GM18505 (cell line): ENCODE measurements at regions not wholly inside any gene's neighbourhood (a gene's known extent, or its start where the extent isn't known, plus 50 kb on each side); places are given as distances from the start of the nearest gene placed in this dataset.
"Not testable (repeated sequence)": the region's sequence is repeated elsewhere in the genome, so short reads cannot be mapped to it uniquely, and the experiment has no call there.

Source experiments
- ATAC-seq: cut with Tn5 transposase; IDR thresholded peaks from one replicate; pipeline ENCODE4 v1.9.1; 2021; ENCODE audit not compliant: unreplicated experiment
- POLR2A ChIP-seq: IDR thresholded peaks from 4 replicates; pipeline ENCODE4 v1.6.1; 2011; ENCODE audit warnings: borderline replicate concordance; ENCODE audit not compliant: insufficient read depth, insufficient read length; ENCODE audit errors: extremely low read depth

DNA sequence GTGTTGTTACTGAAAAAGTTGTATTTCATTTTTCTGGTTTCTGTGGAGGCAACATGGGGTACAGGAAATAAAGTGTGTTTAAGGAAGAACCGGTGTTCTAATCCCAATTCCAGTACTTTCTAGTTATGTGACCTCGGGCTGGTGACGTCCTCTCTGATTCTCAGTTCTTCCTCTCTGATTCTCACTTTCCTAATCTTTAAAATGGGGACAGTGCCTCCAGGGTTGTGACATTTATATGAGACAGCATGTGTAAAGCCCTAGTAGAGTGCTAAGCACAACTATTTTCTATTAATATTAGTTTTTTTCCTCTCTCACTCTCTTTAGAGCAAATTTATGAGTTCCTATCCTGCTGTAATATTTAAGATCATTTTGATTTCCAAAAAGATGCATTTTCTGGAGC, 50.9 kb upstream of the PTPDC1 start:
- no peak for TF ChIP-seq POLR2A
- ATAC-seq = no peak

DNA sequence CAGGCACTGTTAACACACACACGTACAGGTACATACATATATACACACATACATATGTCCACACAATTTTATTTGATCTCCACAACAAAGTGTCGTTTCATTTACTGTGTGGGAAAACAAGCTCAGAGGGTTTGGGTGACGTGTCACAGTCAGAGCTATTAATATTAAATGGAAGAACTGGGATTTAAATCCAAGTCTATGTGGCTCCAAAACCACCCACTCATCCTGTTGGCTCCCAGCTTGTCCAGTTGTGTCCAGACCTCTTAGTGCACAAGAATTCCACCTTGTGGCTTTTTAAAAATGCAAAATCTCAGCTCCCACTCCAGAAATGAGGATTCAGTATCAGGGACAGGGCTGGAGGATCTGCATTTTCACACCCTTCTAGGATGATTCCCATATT, 52.3 kb upstream of the PTPDC1 start:
- no peak for ATAC-seq
- no peak for TF ChIP-seq POLR2A

DNA sequence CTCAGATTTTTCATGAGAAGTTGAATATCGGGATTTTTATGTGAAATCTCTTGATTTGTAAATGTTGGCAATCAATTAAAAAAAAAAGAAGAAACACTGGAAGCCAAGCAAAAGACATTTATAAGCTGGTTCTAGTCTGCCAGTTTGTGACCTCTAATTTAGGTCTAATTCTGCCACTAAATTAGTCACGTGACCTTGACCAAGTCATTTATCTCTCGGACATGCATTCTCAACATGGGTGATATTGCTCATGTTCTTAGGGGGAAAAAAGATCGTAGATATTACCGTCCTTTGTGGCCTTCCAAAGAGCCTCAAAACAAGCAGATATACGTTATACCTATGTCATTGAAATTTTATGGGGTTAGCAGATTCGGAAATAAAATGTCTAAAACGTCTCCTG, 52.9 kb upstream of the PTPDC1 start:
- no peak for ATAC-seq
- no peak for TF ChIP-seq POLR2A

DNA sequence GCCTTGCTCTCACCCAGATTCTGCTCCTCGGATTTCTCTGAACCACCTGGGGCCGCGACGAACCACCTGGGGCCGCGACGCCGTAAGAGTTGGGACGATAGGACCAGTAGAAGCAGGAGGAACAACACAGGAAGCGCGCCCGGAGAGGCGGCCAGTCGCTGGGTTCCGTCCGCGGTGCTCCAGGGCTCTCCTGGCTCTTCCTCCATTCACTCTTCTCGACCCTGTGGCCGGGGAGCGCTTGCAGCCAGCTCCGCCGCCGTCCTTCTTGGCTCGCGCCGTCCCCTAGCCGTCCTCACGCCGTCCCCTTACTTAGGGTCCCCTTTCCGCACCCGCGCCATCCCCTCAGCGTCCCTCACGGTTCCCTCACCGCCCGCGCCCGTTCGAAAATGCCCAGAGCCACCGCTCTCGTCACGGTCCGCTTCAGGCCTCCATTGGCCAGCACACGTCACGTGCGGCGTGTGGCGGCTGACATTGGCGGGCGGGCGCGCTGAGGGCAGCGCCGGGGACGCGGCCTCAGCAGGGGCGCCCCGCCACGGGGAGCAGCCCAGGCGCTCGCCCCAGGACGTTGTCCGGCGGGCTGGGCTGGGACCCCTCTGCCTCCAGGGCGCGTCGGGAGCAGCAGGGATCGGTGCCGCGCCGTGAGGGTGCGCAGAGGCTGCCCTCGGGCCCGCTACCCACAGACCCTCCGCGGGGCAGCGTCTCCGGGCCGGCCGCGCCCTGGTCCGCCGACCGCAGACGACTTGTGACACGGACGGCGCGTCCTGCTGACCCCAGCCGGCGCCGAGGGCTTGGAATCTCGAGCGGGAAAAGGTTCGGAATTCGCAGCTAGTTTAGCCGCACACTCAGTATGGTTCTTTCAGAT, 53.7 kb upstream of the PTPDC1 start:
- peak; percentile 83 for TF ChIP-seq POLR2A
- peak; percentile 98 for ATAC-seq

DNA sequence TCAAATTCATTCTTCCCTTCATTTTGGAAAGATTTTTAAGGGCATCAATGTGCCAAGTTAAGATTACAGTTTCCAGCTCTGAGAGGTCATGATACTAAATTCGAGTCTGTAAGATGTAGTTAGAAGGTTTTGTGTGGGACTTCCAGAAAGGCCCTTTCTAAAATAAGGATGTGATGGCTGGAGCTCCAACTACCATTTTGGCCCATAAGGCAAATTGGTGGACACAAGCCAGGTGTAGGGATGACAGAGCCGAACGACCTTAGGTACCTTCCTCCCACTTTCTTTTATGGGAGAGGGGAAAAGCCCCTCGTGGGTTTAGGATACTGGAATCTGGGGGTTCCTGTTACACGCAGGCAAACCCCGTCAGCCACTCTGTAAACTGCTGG, 54.3 kb upstream of the PTPDC1 start:
- ATAC-seq = no peak
- TF ChIP-seq POLR2A = no peak

DNA sequence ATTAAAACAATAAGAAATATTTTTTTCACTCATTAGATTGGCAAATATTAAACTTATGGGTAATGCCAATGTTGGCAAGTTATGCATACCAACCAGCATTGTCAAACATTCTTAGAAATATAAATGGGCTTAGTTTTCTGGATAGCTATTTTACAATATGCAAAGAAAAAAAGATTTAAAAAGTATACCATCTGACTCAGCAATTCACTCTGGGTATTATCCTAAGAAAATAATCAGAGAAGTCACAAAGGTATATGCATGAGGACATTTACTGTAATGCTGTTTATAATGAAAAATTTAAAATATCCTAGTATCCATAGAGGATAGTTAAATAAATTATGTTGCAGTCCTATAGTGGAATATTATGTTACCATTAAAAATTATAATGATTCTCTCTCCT, 57.4 kb upstream of the PTPDC1 start:
- no peak for ATAC-seq
- no peak for TF ChIP-seq POLR2A

DNA sequence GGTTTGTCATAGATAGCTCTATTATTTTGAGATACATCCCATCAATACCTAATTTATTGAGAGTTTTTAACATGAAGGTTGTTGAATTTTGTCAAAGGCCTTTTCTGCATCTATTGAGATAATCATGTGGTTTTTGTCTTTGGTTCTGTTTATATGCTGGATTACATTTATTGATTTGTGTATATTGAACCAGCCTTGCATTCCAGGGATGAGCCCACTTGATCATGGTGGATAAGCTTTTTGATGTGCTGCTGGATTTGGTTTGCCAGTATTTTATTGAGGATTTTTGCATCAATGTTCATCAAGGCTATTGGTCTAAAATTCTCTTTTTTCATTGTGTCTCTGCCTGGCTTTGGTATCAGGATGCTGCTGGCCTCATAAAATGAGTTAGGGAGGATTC, 61.8 kb upstream of the PTPDC1 start:
- not testable (repeated sequence) for ATAC-seq

DNA sequence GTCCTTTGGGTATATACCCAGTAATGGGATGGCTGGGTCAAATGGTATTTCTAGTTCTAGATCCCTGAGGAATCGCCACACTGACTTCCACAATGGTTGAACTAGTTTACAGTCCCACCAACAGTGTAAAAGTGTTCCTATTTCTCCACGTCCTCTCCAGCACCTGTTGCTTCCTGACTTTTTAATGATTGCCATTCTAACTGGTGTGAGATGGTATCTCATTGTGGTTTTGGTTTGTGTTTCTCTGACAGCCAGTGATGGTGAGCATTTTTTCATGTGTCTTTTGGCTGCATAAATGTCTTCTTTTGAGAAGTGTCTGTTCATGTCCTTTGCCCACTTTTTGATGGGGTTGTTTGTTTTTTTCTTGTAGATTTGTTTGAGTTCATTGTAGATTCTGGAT, 63.4 kb upstream of the PTPDC1 start:
- not testable (repeated sequence) for ATAC-seq

DNA sequence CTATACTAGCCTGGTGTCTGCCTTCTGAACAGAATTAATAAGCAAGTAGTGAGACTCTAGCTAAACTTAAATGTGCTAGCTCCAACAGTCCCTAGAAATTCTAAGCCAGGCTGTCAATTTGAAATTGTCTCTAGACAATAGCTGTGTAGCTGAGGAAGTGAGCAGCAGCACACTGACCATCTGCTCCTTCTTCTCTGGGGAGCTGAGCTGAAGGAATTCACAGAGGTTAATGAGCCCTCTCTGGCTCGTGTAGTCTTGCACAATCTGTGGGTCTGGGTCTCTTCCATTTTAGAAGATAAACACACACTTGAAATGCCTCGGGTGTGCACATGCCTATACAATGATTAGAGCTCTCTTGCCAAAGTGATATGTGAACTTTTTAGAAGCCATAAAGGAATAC, 63.5 kb upstream of the BARX1 start:
- TF ChIP-seq POLR2A = no peak
- no peak for ATAC-seq

DNA sequence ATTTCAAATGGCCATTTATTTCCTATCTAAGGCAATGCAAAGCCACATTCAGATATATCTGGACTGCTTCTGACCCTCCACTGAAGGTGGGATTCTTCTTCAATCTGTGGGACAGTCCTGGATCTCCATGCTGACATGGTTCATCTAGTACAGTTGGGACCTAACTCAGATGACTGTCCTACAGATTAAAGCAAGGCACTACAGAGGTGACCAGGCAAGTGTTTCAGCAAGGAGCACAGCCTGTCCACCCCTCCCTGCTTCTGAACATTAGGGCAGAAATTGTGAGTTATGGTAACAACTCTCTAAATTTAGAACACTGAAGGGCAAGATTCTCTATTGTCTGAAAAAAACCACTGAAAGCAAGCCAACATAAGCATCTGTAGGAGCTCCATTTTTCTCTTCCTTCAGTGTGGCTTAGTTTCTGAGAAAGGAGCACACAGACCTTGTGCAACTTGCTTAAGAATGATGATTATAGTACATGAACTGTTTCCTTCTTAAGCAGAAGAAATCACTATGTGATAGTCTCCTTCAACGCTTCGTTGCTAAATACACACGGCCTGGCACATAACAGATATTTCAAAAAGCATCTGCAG, 62.9 kb upstream of the BARX1 start:
- TF ChIP-seq POLR2A = no peak
- no peak for ATAC-seq

DNA sequence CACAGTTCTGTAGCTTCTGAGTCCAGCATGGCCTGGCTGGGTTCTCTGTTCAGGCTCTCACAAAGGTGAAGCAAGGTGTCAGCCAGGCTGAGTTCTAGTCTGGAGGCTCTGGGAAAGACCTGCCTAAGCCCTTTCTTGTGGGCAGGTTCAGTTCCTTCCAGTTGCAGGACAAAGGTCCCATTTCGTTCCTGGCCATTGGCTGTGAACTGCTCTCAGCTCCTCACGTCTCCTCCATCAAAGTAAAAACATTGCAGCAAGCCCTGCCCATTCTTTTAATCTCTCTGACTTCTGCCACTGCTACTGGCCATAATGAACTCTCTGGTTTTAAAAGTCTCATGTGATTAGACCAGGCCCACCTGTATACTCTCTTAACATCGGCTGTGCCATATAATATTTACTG, 61.6 kb upstream of the BARX1 start:
- TF ChIP-seq POLR2A = no peak
- ATAC-seq = no peak

DNA sequence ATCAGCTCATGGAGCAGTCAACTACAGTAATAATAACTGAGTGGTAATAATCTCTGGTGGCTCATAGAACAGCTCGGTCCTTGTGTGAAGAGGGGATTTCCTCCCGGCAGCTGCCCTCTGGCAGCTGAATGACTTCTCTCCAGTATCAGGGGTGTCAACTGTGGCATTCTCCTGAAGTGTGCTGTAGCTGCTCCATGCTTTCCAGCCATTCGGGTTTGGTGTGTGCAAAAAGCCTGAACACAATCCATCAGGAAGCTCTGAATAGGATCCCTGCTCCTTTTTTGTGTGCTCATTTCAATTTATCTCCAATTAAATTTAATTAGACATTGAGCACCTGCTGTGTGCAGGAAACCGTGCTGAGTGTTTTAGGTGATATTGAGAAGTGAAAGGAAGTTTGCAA, 59.8 kb upstream of the BARX1 start:
- no peak for ATAC-seq
- no peak for TF ChIP-seq POLR2A

DNA sequence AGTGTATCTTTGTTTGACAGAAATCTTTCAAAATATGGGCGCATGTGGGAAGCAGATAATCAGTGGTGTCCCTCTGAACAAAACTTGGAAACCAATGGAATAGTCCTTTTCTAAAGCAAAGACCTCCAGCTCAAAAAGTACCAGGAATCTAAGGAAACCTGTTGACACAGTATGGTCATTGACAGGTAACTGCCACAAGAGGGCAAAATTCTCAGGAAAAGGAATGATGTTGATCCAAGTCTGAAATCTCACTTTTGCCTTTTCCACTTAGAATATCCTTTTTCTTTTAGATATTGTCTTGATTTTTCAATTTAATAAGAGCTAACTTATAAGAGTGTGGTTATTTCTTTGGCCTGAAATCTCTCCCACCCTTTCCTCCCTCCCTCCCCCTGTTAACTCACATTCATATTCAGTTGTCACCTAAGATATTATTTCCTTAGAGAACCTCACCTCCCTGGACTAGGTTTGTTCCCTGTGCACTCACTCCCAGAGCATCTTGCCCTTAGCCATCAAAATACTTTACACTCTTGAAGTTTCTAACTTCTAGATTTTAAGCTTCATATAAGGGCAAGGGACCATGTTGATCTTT, 59.0 kb upstream of the BARX1 start:
- no peak for ATAC-seq
- no peak for TF ChIP-seq POLR2A

DNA sequence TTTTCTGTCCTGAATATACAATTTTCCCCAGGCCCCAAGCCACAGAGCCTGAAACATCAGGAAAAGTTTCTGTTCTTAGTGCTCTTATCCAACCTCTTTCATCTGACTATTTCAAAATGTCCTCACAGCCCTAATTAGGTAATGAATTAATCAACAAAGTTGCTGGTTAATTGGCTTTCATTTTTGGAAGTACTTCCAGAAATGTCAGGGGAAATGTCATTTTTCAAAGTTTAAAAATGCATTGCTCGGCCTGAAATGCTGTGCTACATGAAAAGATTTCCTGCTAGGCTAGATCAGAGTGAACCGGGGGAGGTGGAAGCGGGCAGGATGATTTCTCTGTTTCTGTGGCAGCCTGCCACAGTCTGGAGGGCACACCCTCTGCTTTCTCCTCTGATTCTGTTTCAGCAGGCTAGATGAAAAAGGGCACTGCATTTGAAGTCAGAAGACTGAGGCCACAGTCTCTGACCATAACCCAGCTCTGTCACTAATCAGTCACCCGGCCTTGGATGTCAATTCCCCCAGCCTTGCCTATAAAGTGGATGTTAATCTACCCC, 55.9 kb upstream of the BARX1 start:
- TF ChIP-seq POLR2A = no peak
- ATAC-seq = no peak
